Loucy (cell line): ENCODE measurements at regions not wholly inside any gene's neighbourhood (a gene's known extent, or its start where the extent isn't known, plus 50 kb on each side); places are given as distances from the start of the nearest gene placed in this dataset.

Experiments
- H2AFZ ChIP-seq: fragments of 200-600 bp; sonication (generic); 2 replicates; pipeline ENCODE4 v1.6.0; 2016; ENCODE audit warnings: antibody characterized with exemption, mild to moderate bottlenecking, low read length, moderate library complexity
- H3F3A ChIP-seq: fragments of 200-600 bp; 2 replicates; pipeline ENCODE4 v1.6.0; 2016; ENCODE audit warnings: antibody characterized with exemption, low read depth, mild to moderate bottlenecking
- H3K27me3 ChIP-seq: fragments of 200-600 bp; sonication (generic); 2 replicates; pipeline ENCODE4 v1.6.1; 2014; ENCODE audit warnings: low read length, mild to moderate bottlenecking; ENCODE audit not compliant: insufficient read depth, poor library complexity, severe bottlenecking
- H3K36me3 ChIP-seq: fragments of 200-600 bp; sonication (generic); 2 replicates; pipeline ENCODE4 v1.6.1; 2016; ENCODE audit warnings: low read length; ENCODE audit not compliant: insufficient read depth
- H3K4me1 ChIP-seq: fragments of 200-600 bp; sonication (generic); 2 replicates; pipeline ENCODE4 v1.5.1; 2014; ENCODE audit warnings: low read length, mild to moderate bottlenecking; ENCODE audit not compliant: insufficient read depth, poor library complexity, severe bottlenecking
- H3K4me2 ChIP-seq: fragments of 200-600 bp; sonication (generic); 2 replicates; pipeline ENCODE4 v1.6.0; 2014; ENCODE audit warnings: antibody characterized with exemption, low read length, low read depth, mild to moderate bottlenecking; ENCODE audit not compliant: poor library complexity, severe bottlenecking
- H3K4me3 ChIP-seq: fragments of 200-600 bp; sonication (generic); 2 replicates; pipeline ENCODE4 v1.5.1; 2014; ENCODE audit warnings: low read length, mild to moderate bottlenecking, mixed read lengths; ENCODE audit not compliant: poor library complexity, severe bottlenecking
- H3K79me2 ChIP-seq: fragments of 200-600 bp; sonication (generic); 2 replicates; pipeline ENCODE4 v1.6.1; 2014; ENCODE audit warnings: low read length; ENCODE audit not compliant: insufficient read depth
- H3K9ac ChIP-seq: fragments of 200-600 bp; sonication (generic); 2 replicates; pipeline ENCODE4 v1.6.0; 2014; ENCODE audit warnings: mild to moderate bottlenecking, low read depth, low read length, moderate library complexity; ENCODE audit not compliant: poor library complexity, severe bottlenecking
- H3K9me2 ChIP-seq: fragments of 200-600 bp; sonication (generic); replicated peaks from 2 replicates; pipeline ENCODE4 v1.6.1; 2016; ENCODE audit warnings: low read depth, low read length, mixed read lengths
- H3K9me3 ChIP-seq: fragments of 200-600 bp; sonication (generic); 2 replicates; pipeline ENCODE4 v1.6.1; 2014; ENCODE audit warnings: mild to moderate bottlenecking, antibody characterized with exemption, low read length, low read depth; ENCODE audit not compliant: insufficient read depth
- H4K20me1 ChIP-seq: fragments of 200-600 bp; sonication (generic); 2 replicates; pipeline ENCODE4 v1.6.0; 2014; ENCODE audit warnings: antibody characterized with exemption, low read length, mild to moderate bottlenecking; ENCODE audit not compliant: insufficient read depth, poor library complexity, severe bottlenecking
- EZH2phosphoT487 ChIP-seq: fragments of 200-600 bp; IDR thresholded peaks from 2 replicates; pipeline ENCODE4 v1.6.1; 2018; ENCODE audit warnings: antibody characterized with exemption, mild to moderate bottlenecking, moderate library complexity, borderline replicate concordance
- TF ChIP-seq, protein P1 (sequence below): fragments of 200-600 bp; sonication (generic); conservative IDR thresholded peaks from 2 replicates; pipeline ENCODE4 v1.5.1; 2014; ENCODE audit warnings: mild to moderate bottlenecking, antibody characterized with exemption, low read length

DNA sequence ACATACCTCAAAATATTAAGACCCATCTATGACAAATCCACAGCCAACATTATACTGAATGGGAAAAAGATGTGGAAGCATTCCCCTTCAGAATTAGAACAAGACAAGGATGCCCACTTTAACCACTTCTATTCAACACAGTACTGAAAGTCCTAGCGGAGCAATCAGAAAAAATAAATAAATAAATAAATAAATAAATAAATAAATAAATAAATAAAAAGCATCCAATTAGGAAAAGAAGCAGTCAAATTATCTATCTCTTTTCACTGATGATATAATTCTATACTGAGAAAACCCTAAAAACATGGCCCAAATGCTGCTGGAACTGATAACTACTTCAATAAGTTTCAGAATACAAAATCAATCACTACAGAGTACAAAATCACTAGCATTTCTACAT is 67.5 kb downstream of the PRR32 start:
- TF ChIP-seq EZH2phosphoT487: no peak
- no peaks in the 10 kb centered on the region for H3K4me1 ChIP-seq

DNA sequence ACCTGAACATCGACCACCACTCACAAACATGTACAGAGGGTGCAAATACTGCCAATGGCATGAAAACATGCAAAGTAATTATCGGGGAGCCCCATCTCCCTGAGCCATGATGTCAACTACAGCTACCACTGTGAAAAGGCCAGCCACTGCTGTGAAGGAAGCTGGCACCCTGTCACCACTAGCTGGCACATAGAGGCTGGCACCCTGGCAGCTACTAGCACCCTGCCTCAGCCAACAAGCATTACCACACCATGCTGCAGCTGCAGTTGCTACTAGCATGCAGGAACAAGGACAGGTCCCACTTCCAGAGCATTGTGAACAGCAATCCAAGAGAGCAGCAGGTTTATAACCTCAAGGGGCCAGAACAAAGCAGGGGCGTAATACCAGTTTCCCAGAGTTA is 81.4 kb downstream of the PRR32 start:
- no peak overlapping the region for H3K4me2 ChIP-seq
- no peak overlapping the region for H2AFZ ChIP-seq
- H3K4me3 ChIP-seq: no peak overlapping the region
- no peaks in the 10 kb centered on the region for H3K4me1 ChIP-seq
- no peaks in the 10 kb centered on the region for H3K79me2 ChIP-seq
- H3K9me2 ChIP-seq: no peaks in the 10 kb centered on the region
- H3F3A ChIP-seq: no peaks in the 10 kb centered on the region
- no peak overlapping the region for H3K9ac ChIP-seq
- TF ChIP-seq, protein P1, sequence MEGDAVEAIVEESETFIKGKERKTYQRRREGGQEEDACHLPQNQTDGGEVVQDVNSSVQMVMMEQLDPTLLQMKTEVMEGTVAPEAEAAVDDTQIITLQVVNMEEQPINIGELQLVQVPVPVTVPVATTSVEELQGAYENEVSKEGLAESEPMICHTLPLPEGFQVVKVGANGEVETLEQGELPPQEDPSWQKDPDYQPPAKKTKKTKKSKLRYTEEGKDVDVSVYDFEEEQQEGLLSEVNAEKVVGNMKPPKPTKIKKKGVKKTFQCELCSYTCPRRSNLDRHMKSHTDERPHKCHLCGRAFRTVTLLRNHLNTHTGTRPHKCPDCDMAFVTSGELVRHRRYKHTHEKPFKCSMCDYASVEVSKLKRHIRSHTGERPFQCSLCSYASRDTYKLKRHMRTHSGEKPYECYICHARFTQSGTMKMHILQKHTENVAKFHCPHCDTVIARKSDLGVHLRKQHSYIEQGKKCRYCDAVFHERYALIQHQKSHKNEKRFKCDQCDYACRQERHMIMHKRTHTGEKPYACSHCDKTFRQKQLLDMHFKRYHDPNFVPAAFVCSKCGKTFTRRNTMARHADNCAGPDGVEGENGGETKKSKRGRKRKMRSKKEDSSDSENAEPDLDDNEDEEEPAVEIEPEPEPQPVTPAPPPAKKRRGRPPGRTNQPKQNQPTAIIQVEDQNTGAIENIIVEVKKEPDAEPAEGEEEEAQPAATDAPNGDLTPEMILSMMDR: no peak
- no peak for TF ChIP-seq EZH2phosphoT487
- H3K27me3 ChIP-seq: no peaks in the 10 kb centered on the region
- no peaks in the 10 kb centered on the region for H3K9me3 ChIP-seq
- H4K20me1 ChIP-seq: no peaks in the 10 kb centered on the region
- H3K36me3 ChIP-seq: no peaks in the 10 kb centered on the region

More for the DNA sequence above, 67.5 kb downstream of the PRR32 start:
- Histone ChIP-seq H3K36me3 (no peaks in the 10 kb centered on the region), H3K9ac (no peak overlapping the region), H3F3A (no peaks in the 10 kb centered on the region), H3K4me3 (no peak overlapping the region), H4K20me1 (no peaks in the 10 kb centered on the region), H3K79me2 (no peaks in the 10 kb centered on the region), H3K9me2 (no peaks in the 10 kb centered on the region), H3K27me3 (no peaks in the 10 kb centered on the region), H3K4me2 (no peak overlapping the region), H3K9me3 (no peaks in the 10 kb centered on the region), H2AFZ (no peak overlapping the region)

DNA sequence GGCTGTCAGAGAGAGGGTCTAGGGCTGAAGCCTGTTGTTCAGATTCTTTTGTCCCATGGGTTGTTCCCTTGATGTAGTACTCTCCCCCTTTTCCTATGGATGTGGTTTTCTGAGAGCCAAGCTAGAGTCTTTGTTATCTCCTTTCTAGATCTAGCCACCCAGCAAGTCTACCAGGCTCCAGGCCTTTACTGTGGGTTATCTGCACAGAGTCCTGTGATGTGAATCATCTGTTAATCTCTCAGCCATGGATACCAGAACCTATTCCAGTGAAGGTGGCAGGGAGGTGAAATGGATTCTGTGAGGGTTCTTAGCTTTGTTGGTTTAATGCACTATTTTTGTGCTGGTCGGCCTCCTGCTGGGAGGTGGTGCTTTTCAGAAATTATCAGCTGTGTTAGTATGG is 109.5 kb downstream of the PRR32 start:
- H3K27me3 ChIP-seq: no peaks in the 10 kb centered on the region
- H3K9me3 ChIP-seq: no peaks in the 10 kb centered on the region
- no peaks in the 10 kb centered on the region for H3K4me1 ChIP-seq
- no peaks in the 10 kb centered on the region for H3F3A ChIP-seq
- H3K79me2 ChIP-seq: no peaks in the 10 kb centered on the region
- H3K4me2 ChIP-seq: no peak overlapping the region
- no peaks in the 10 kb centered on the region for H3K9me2 ChIP-seq
- H3K4me3 ChIP-seq: no peak overlapping the region
- H3K36me3 ChIP-seq: no peaks in the 10 kb centered on the region
- no peak overlapping the region for H3K9ac ChIP-seq
- H4K20me1 ChIP-seq: no peaks in the 10 kb centered on the region
- H2AFZ ChIP-seq: no peak overlapping the region
- TF ChIP-seq, protein P1: no peak
- TF ChIP-seq EZH2phosphoT487: no peak

DNA sequence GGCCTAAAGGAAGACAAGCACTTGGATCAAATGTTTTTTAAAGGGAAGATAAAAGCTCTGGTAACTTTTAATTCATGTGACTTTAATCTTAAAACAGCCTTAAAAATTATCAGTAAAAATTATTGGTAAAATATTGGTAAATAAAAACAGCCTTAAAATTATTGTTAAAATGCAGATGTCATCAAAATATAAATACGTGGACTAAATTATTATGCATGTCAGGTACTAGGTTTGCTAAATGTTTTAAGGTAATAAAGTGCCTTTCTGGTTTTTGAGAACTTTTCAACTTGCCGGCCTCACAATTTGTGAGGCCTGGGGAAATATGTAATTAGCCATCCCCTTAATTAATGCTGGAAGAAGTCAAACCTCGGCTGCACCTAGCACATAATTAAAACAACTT is 147.7 kb downstream of the PRR32 start:
- no peaks in the 10 kb centered on the region for H3K27me3 ChIP-seq

More for the DNA sequence above, 147.7 kb downstream of the PRR32 start:
- Histone ChIP-seq H3K4me3 (no peak overlapping the region), H3F3A (no peaks in the 10 kb centered on the region), H3K4me2 (no peak overlapping the region), H4K20me1 (no peaks in the 10 kb centered on the region), H2AFZ (no peak overlapping the region), H3K9ac (no peak overlapping the region), H3K4me1 (no peaks in the 10 kb centered on the region), H3K36me3 (no peaks in the 10 kb centered on the region), H3K9me3 (no peaks in the 10 kb centered on the region), H3K79me2 (no peaks in the 10 kb centered on the region), H3K9me2 (no peaks in the 10 kb centered on the region)
- TF ChIP-seq, protein P1: no peak
- no peak for TF ChIP-seq EZH2phosphoT487
